Mucosa of stomach (tissue), 1 donor: ENCODE measurements at regions not wholly inside any gene's neighbourhood (a gene's known extent, or its start where the extent isn't known, plus 50 kb on each side); places are given as distances from the start of the nearest gene placed in this dataset.

Source experiments
- H3K27me3 ChIP-seq: one replicate; pipeline ENCODE4 v1.7.0; 2013; ENCODE audit warnings: mild to moderate bottlenecking, low read length; ENCODE audit not compliant: control insufficient read depth, insufficient read depth
- H3K36me3 ChIP-seq: one replicate; pipeline ENCODE4 v1.7.0; 2013; ENCODE audit warnings: low read length; ENCODE audit not compliant: control insufficient read depth, insufficient read depth
- H3K4me1 ChIP-seq: one replicate; pipeline ENCODE4 v1.7.0; 2013; ENCODE audit warnings: mild to moderate bottlenecking, low read length; ENCODE audit not compliant: control insufficient read depth, insufficient read depth
- H3K4me3 ChIP-seq: one replicate; pipeline ENCODE4 v1.7.0; 2013; ENCODE audit warnings: low read length
- H3K9ac ChIP-seq: one replicate; pipeline ENCODE4 v1.7.0; 2013; ENCODE audit warnings: mild to moderate bottlenecking, low read length, moderate library complexity
- H3K9me3 ChIP-seq: one replicate; pipeline ENCODE4 v1.7.0; 2013; ENCODE audit warnings: mild to moderate bottlenecking, low read length, moderate library complexity; ENCODE audit not compliant: control insufficient read depth
- donor health status: Pancreatic carcinoma.

DNA sequence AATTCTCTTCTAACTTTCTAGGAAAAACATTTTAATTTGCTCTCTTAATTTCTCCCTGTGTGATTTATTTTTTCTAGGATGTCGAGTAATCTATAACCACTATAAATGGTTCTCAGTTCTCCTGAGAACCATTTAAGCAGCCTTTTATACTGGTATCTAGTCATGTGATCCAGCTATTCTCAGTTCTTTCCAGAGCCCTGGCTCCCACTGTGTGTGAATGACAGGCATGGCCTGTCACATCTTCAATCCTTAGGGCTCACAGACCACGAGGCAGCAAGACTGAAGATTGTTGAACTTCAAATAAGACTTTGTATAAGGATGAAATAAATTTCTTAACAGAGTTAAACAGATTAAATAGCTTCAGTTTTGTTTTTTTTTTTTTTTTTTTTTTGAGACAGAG is 219.4 kb downstream of the HNMT start:
- Histone ChIP-seq H3K36me3 (no peaks in the 10 kb centered on the region), H3K4me3 (no peak overlapping the region), H3K9me3 (no peaks in the 10 kb centered on the region), H3K27me3 (no peaks in the 10 kb centered on the region), H3K9ac (no peak overlapping the region), H3K4me1 (no peaks in the 10 kb centered on the region)

DNA sequence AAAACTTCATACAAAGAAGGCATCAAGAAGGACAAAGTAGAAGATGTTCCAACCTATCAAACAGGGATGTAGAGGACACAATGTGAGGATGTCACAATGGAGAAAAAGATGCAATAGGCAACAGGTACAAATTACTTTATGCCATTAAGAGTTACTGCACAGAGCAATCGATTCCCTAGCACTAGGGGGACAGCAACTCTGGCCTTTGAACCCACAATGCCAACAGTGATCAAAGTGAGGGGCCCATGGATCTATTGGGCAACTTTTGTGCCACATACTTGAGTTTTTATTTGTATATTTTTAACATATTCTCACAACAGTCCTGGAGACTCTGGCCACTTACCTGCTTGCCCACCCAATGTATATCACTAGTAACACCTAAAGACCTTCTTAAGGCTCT is 220.2 kb downstream of the HNMT start:
- H3K36me3 ChIP-seq, result no peaks in the 10 kb centered on the region
- no peak overlapping the region for H3K9ac ChIP-seq
- H3K4me1 ChIP-seq, result no peaks in the 10 kb centered on the region
- no peaks in the 10 kb centered on the region for H3K9me3 ChIP-seq
- H3K27me3 ChIP-seq, result no peaks in the 10 kb centered on the region
- H3K4me3 ChIP-seq, result no peak overlapping the region

DNA sequence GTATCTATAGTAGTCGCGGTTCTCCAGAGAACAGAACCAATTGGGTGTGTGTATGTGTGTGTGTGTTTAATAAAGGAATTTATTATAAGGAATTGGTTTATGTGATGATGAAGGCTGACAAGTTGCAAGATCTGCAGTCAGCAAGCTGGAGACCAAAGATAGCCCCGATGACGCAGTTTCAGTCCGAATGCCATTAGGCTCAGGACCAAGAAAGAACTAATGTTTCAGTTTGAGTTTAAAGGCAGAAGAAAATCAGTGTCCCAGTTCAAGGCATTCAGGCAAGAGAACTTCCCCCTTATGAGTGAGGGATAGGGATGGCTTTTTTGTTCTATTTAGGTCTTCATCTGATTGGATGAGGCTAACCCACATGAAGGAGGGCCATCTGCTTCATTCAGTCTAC is 221.6 kb downstream of the HNMT start:
- no peaks in the 10 kb centered on the region for H3K4me1 ChIP-seq
- no peak overlapping the region for H3K4me3 ChIP-seq
- no peak overlapping the region for H3K9ac ChIP-seq
- H3K9me3 ChIP-seq, result no peaks in the 10 kb centered on the region
- H3K27me3 ChIP-seq, result no peaks in the 10 kb centered on the region
- H3K36me3 ChIP-seq, result no peaks in the 10 kb centered on the region

DNA sequence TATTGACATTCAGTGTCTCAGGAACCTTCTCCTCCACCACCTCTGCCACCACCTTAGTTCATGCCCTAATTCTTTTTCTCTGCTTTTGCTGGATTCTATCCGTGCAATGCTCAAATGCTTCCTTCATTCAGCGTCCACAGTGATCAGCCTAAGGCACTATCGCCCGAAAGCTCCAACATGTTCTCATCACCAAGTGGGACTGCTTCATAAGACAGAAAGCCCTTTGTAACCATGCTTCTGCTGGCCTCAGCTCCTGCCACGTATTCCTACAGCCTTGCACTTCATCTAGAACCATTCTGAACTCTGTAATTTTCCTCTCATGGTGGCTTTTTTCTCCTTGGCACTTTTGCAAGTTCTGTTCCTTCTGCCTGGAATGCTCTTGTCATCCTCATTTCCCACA is 222.9 kb downstream of the HNMT start:
- Histone ChIP-seq H3K9ac (no peak overlapping the region), H3K27me3 (no peaks in the 10 kb centered on the region), H3K4me3 (no peak overlapping the region), H3K9me3 (no peaks in the 10 kb centered on the region), H3K36me3 (no peaks in the 10 kb centered on the region), H3K4me1 (no peaks in the 10 kb centered on the region)

DNA sequence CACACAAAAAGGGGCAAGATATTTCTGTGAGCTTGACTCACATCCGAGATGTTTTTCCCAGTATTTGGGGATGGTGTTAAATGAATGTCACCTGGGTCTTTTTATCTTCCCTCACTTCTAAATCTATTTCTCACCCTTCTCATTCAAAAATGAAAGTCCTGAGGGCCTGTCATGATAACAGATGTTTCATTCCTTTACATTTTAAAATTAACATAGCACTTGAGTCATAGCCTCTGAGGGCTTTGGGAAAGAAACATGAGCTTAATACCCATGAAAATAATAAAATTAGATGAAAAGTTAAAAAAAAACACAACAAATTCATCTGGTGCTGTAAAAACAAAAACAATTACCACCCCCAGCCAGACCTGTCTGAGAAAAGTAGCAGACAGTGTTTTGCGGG is 226.7 kb downstream of the HNMT start:
- H3K9ac ChIP-seq, result no peak overlapping the region
- H3K4me1 ChIP-seq, result peaks cover 6% of the 10 kb centered on the region
- no peaks in the 10 kb centered on the region for H3K36me3 ChIP-seq
- H3K4me3 ChIP-seq, result no peak overlapping the region
- no peaks in the 10 kb centered on the region for H3K27me3 ChIP-seq
- H3K9me3 ChIP-seq, result no peaks in the 10 kb centered on the region

DNA sequence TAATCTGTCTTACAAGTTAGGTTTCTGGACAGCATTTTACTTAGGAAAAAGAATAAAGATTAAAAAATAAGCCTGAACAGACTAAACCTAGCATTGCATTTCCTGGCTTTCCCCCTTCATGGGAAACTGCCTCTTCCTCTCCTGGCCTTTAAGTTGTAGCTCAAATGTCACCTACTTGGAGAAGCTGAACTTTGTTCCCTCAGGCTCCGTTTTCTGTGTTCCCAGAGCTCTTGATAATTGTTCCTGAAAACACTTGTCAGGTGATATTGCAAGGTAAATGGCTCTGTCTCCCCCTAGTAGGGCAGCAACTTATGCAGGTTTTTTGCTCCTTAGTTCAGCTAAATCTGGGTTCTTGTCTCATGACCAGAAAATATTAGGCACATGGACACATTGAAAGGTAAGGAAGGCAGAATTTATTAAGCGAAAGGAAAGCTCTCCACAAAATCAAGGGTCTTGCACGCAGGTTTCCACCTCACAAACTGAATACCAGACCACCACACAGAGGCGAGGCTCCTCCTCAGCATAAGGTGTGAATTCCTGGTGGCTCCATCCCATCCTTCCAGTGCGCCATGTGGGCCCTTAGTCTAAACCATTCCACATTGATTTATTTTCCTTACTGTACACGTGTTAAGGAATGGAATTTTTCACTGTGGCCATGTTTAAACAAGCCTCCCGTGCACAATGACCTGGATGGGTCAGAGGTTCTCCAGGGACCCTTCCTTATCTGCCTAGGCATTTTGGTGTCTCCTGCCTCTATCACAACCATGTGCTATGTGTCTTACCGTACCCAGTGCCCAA is 229.3 kb downstream of the HNMT start:
- no peaks in the 10 kb centered on the region for H3K9me3 ChIP-seq
- no peaks in the 10 kb centered on the region for H3K36me3 ChIP-seq
- H3K27me3 ChIP-seq, result no peaks in the 10 kb centered on the region
- no peak overlapping the region for H3K9ac ChIP-seq
- H3K4me3 ChIP-seq, result no peak overlapping the region
- peaks cover 6% of the 10 kb centered on the region for H3K4me1 ChIP-seq

DNA sequence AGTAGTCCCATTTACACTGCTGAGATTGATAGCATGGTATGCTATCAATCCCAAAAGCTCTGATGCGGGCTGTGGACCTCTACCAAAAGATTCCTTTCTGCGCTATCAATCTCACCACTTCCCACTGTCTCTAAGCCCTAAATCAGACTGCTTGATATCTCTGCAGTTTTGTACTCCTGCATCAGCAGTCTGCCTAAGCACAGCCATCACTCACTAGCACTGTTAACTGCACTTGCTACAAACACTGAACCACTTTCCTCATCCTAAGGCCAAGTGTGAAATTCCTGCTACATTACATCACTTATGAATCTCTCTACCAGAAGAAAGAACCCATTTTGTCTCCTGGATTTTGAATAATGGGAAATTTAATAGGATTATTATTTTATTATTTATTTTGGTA is 237.0 kb downstream of the HNMT start:
- Histone ChIP-seq H3K36me3 (no peaks in the 10 kb centered on the region), H3K27me3 (no peaks in the 10 kb centered on the region), H3K4me3 (no peak overlapping the region), H3K9me3 (no peaks in the 10 kb centered on the region), H3K4me1 (no peaks in the 10 kb centered on the region), H3K9ac (no peak overlapping the region)

DNA sequence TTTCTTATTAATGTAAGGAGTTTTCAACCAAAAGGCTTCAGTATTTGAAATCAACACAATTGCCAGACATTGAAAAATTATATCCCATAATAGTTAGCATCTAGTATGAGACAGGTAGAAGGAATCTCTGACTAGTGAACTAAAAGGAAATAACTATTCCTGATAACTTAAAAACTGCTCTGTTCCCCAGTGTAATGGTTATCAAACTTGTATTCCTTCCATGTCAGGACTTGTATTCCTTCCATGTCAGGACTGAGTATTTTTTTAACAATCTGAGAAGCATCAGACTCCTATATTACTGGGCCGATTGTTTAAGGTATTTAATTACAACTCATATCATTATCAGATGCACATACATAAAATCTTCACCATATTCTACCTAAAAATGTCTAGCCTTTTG is 238.5 kb downstream of the HNMT start:
- no peak overlapping the region for H3K4me3 ChIP-seq
- H3K9me3 ChIP-seq, result no peaks in the 10 kb centered on the region
- no peak overlapping the region for H3K9ac ChIP-seq
- no peaks in the 10 kb centered on the region for H3K4me1 ChIP-seq
- H3K27me3 ChIP-seq, result no peaks in the 10 kb centered on the region
- no peaks in the 10 kb centered on the region for H3K36me3 ChIP-seq

DNA sequence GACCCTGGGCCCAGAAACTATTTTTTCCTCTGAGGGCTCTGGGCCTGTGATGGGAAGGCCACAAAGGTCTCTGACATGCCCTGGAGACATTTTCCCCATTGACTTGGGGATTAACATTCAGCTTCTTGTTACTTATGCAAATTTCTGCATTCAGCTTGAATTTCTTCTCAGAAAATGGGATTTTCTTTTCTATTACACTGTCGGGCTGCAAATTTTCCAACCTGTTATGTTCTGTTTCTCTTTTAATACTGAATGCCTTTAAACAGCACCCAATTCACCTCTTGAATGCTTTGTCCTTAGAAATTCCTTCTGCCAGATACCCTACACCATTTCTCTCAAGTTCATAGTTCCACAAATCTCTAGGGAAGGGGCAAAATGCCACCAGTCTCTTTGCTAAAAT is 241.0 kb downstream of the HNMT start:
- no peaks in the 10 kb centered on the region for H3K27me3 ChIP-seq
- H3K9me3 ChIP-seq, result no peaks in the 10 kb centered on the region
- no peak overlapping the region for H3K9ac ChIP-seq
- H3K36me3 ChIP-seq, result no peaks in the 10 kb centered on the region
- H3K4me1 ChIP-seq, result no peaks in the 10 kb centered on the region
- no peak overlapping the region for H3K4me3 ChIP-seq

DNA sequence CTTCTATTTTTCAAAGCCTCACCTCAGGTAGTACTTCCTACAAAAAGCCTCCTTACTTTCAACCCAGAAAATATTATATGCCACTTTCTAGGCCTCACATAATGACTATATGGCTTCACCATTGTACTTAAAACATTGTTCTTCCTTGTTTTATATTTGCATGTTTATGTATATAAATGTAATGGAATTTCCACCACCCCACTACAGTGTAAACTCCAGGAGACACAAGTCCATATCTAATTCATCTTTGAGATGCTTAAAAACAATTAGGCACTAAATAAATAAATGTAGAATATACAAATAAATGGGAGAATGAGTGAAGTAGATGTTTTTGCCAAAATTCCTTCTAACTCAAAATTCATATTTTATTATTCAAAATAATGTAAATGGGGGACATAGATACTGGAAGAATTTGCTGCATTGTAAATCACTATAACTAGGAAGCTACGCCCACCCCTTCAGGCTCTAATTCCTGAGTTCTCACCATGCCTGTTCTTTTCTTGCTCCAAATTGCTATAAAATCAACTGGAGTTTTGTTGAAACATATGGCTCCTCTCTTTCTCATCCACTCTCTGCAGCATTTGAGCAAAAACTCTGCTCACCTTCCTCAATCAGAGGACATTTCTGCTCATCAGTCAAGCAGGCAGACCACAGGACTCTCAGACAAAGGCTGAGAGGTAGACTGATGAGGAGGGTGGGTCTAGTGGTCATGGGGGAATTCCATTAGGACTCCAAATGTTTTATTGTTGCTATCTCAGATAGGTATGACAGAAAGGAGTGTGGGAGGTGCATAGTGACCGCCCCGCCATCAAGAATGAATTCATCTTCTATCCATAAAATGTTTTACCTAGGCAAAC is 243.0 kb downstream of the HNMT start:
- no peaks in the 10 kb centered on the region for H3K9me3 ChIP-seq

DNA sequence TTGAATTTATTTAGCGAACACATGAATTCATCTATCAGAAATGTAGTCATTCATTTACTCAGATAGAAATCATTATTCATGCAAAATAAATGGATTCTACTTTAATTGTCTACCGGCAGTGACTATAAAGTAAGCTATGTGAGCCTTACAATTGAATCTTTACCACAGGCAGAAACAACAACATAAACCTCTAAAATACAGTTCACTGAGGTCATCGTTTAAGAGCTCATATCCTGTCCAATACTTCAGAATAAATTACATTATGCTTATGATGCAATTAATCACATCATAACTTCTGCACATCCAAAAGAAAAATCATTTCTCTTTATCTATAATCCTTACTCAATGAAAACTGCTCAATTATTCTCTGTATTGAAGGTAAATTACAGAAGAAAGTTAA is 244.7 kb downstream of the HNMT start:
- Histone ChIP-seq H3K9me3 (no peaks in the 10 kb centered on the region), H3K27me3 (no peaks in the 10 kb centered on the region), H3K4me3 (no peak overlapping the region), H3K36me3 (no peaks in the 10 kb centered on the region), H3K9ac (no peak overlapping the region), H3K4me1 (no peaks in the 10 kb centered on the region)

More for the DNA sequence above, 243.0 kb downstream of the HNMT start:
- H3K4me3 ChIP-seq, result no peak overlapping the region
- no peaks in the 10 kb centered on the region for H3K4me1 ChIP-seq
- H3K27me3 ChIP-seq, result no peaks in the 10 kb centered on the region
- H3K9ac ChIP-seq, result no peak overlapping the region
- no peaks in the 10 kb centered on the region for H3K36me3 ChIP-seq

DNA sequence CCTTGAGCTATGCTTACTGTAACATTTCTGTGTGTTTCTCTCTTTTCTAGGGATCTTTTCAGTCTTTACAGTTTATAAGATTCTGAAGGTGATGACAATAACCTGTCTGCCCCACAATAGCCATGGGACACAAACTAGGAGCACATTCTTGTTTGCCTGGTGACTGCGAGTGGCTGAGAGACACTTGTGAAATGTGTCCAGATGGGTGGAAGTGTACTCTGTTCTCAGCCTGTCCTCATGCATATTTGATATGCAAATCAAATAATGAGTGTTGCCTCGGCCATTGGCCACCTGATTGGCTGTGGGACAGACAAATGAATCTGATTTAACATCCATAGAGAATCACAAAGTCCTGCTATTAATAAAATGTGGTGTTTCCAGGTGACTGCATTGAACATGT is 246.2 kb downstream of the HNMT start:
- no peaks in the 10 kb centered on the region for H3K27me3 ChIP-seq
- no peaks in the 10 kb centered on the region for H3K9me3 ChIP-seq
- no peaks in the 10 kb centered on the region for H3K36me3 ChIP-seq
- H3K9ac ChIP-seq, result no peak overlapping the region
- H3K4me3 ChIP-seq, result no peak overlapping the region
- no peaks in the 10 kb centered on the region for H3K4me1 ChIP-seq
